Endothelial cell of umbilical vein (primary cell): ENCODE measurements at regions not wholly inside any gene's neighbourhood (a gene's known extent, or its start where the extent isn't known, plus 50 kb on each side); places are given as distances from the start of the nearest gene placed in this dataset.

Experiments
- BruUV-seq: library from RNA; stranded (reverse); fragments of 400-500 nt; replicated peaks from 2 replicates; lab custom pipeline; 2021; lab: Mats Ljungman, UMichigan
- CTCF ChIA-PET: fragments of 300-600, 350-600 bp; sonication (Branson Sonifier 250); formaldehyde crosslinking; loops from one replicate; lab custom pipeline; 2021; ENCODE audit warnings: antibody characterized with exemption, inconsistent platforms; lab: Charles Lee
- POLR2A ChIA-PET: fragments of 300-600, 350-600 bp; sonication (Branson Sonifier 250); formaldehyde crosslinking; loops from one replicate; lab custom pipeline; 2021; ENCODE audit warnings: antibody characterized with exemption, inconsistent platforms; lab: Charles Lee
- DNase-seq: peaks from one replicate; pipeline ENCODE4 v3.0.0-alpha.2; 2011; ENCODE audit warnings: low read depth, low spot score
- FAIRE-seq: peaks from 2 replicates; lab custom pipeline; 2011; peaks lifted over from hg19 to GRCh38; lab: Jason Lieb, UNC
- H2AFZ ChIP-seq: 2 replicates; pipeline ENCODE4 v1.6.0; 2012; ENCODE audit warnings: low read depth, low read length, control low read depth, inconsistent platforms
- H3K27ac ChIP-seq: 2 replicates; pipeline ENCODE4 v1.5.1; 2011; ENCODE audit warnings: low read depth, mild to moderate bottlenecking, control low read depth, low read length, moderate library complexity; ENCODE audit not compliant: insufficient read depth
- H3K27me3 ChIP-seq, 2 experiments: 2 replicates each; pipeline versions ENCODE4 v1.6.0 to v1.6.1; 2011; ENCODE audit warnings: low read length in 2 of 2, mixed read lengths in 1 of 2; ENCODE audit not compliant: control insufficient read depth in 2 of 2, insufficient read depth in 2 of 2
- H3K36me3 ChIP-seq, 2 experiments: 2 replicates in 1 of 2; 3 replicates in 1 of 2; pipeline ENCODE4 v1.5.1; 2011; ENCODE audit warnings: low read length in 2 of 2, mild to moderate bottlenecking in 1 of 2, moderate library complexity in 1 of 2; ENCODE audit not compliant: control insufficient read depth in 2 of 2, insufficient read depth in 2 of 2; ENCODE audit errors: extremely low read depth in 1 of 2
- H3K4me1 ChIP-seq: 3 replicates; pipeline ENCODE4 v1.5.1; 2011; ENCODE audit warnings: mild to moderate bottlenecking, low read length; ENCODE audit not compliant: control insufficient read depth, insufficient read depth; ENCODE audit errors: extremely low read depth
- H3K4me2 ChIP-seq: 2 replicates; pipeline ENCODE4 v1.6.1; 2011; ENCODE audit warnings: low read length, control low read depth, mixed read lengths; ENCODE audit not compliant: insufficient read depth
- H3K4me3 ChIP-seq, 3 experiments: fragments of 200-600 bp in 1 of 3; sonication (generic), shearing (Covaris generic) in 1 of 3; replicated peaks in 1 of 3; 2 replicates each; pipeline ENCODE4 v1.5.1; 2011 to 2016; ENCODE audit warnings: control low read depth in 3 of 3, low read length in 3 of 3, mild to moderate bottlenecking in 2 of 3, inconsistent platforms in 1 of 3, low read depth in 1 of 3, moderate library complexity in 1 of 3; ENCODE audit not compliant: insufficient read depth in 1 of 3
- H3K79me2 ChIP-seq: 2 replicates; pipeline ENCODE4 v1.6.0; 2012; ENCODE audit warnings: low read length, inconsistent platforms; ENCODE audit not compliant: control insufficient read depth, insufficient read depth
- H3K9ac ChIP-seq: replicated peaks from 2 replicates; pipeline ENCODE3; 2011; ENCODE audit warnings: low read length, control low read depth; ENCODE audit not compliant: insufficient read depth; ENCODE audit errors: extremely low read depth
- H3K9me1 ChIP-seq: replicated peaks from 3 replicates; pipeline ENCODE4 v1.6.0; 2011; ENCODE audit warnings: mild to moderate bottlenecking, low read length; ENCODE audit not compliant: control insufficient read depth, insufficient read depth; ENCODE audit errors: extremely low read depth
- H3K9me3 ChIP-seq: replicated peaks from 2 replicates; pipeline ENCODE4 v1.5.1; 2012; ENCODE audit warnings: low read length, inconsistent platforms; ENCODE audit not compliant: control insufficient read depth, insufficient read depth
- H4K20me1 ChIP-seq: replicated peaks from 2 replicates; pipeline ENCODE3; 2011; ENCODE audit warnings: mild to moderate bottlenecking, low read length; ENCODE audit not compliant: control insufficient read depth, insufficient read depth; ENCODE audit errors: extremely low read depth
- CTCF ChIP-seq, 2 donors: IDR thresholded peaks; 1 replicate in 1 of 2; 2 replicates in 1 of 2; pipeline ENCODE4 v1.5.1; 2011; ENCODE audit warnings: low read length in 2 of 2, mild to moderate bottlenecking in 2 of 2, moderate library complexity in 2 of 2, control low read depth in 1 of 2, inconsistent platforms in 1 of 2, low read depth in 1 of 2; ENCODE audit not compliant: insufficient read depth in 1 of 2; ENCODE audit errors: extremely low read depth in 1 of 2
- EZH2 ChIP-seq: IDR thresholded peaks from 2 replicates; pipeline ENCODE4 v1.6.1; 2012; ENCODE audit warnings: borderline replicate concordance, low read depth, mild to moderate bottlenecking, moderate library complexity, low read length, inconsistent platforms; ENCODE audit not compliant: severe bottlenecking
- FOS ChIP-seq: IDR thresholded peaks from 2 replicates; pipeline ENCODE4 v1.6.1; 2011; ENCODE audit warnings: mild to moderate bottlenecking, low read length, moderate library complexity, borderline replicate concordance; ENCODE audit not compliant: insufficient read depth
- GATA2 ChIP-seq: IDR thresholded peaks from 2 replicates; pipeline ENCODE4 v1.7.0; 2011; ENCODE audit warnings: low read depth, mild to moderate bottlenecking, moderate library complexity, mixed read lengths, low read length; ENCODE audit not compliant: insufficient read length, insufficient read depth
- JUN ChIP-seq: IDR thresholded peaks from 2 replicates; pipeline ENCODE4 v1.6.1; 2011; ENCODE audit warnings: borderline replicate concordance, low read depth; ENCODE audit not compliant: insufficient read length, insufficient read depth
- MAX ChIP-seq: IDR thresholded peaks from 2 replicates; pipeline ENCODE4 v1.6.1; 2011; ENCODE audit not compliant: insufficient read depth, insufficient read length
- MYC ChIP-seq: IDR thresholded peaks from one replicate; pipeline ENCODE4 v1.6.1; 2011; ENCODE audit warnings: mild to moderate bottlenecking, low read depth, low read length
- POLR2A ChIP-seq: IDR thresholded peaks from 2 replicates; pipeline ENCODE4 v1.6.1; 2012; ENCODE audit warnings: low read depth, mild to moderate bottlenecking, control low read depth, low read length
- POLR2AphosphoS5 ChIP-seq: IDR thresholded peaks from 2 replicates; pipeline ENCODE4 v1.6.1; 2012; ENCODE audit warnings: low read depth, mild to moderate bottlenecking, control low read depth, low read length, moderate library complexity; ENCODE audit not compliant: insufficient read depth
- dilution Hi-C: fragments of 300-500 bp; cut with MboI; formaldehyde crosslinking; loops from one replicate; pipeline ENCODE4 v1.15.0; 2019; ENCODE audit warnings: low sequenced_read_pairs; ENCODE audit not compliant: extremely low pct_ligation_motif_present
- intact Hi-C: fragments of 100-400 bp; cut with micrococcal nuclease; formaldehyde crosslinking; loops from one replicate; pipeline ENCODE4 v1.10.0; 2022

GRCh38 chr22:22421392-22421791 lies 87.2 kb downstream of the ZNF280B start:
- Histone ChIP-seq H3K36me3 (no peaks in the 10 kb centered on the region), H3K27me3 (peaks cover 14 to 15% of the 10 kb centered on the region in 2 experiments), H3K4me3 (no peak overlapping the region), H4K20me1 (no peaks in the 10 kb centered on the region), H2AFZ (no peak overlapping the region), H3K27ac (no peak overlapping the region), H3K9me1 (no peaks in the 10 kb centered on the region), H3K4me1 (no peaks in the 10 kb centered on the region), H3K9ac (no peak overlapping the region), H3K4me2 (no peak overlapping the region), H3K79me2 (no peaks in the 10 kb centered on the region), H3K9me3 (no peaks in the 10 kb centered on the region)
- dilution Hi-C loops (no loop called here), intact Hi-C loops (loop anchor here (5.0 kb wide), 1 partner anchor 214 kb away; no protein-coding TSS in a partner anchor)
- no peak for TF ChIP-seq MYC
- no peak for TF ChIP-seq POLR2AphosphoS5
- TF ChIP-seq CTCF (IDR thresholded peaks at IDR 0.05; ENCODE audit: extremely low read depth in 1 of 2, insufficient read depth in 1 of 2, low read depth in 1 of 2, low read length in 2 of 2), result no peak
- TF ChIP-seq POLR2A, result no peak
- TF ChIP-seq FOS, result no peak
- TF ChIP-seq MAX, result no peak
- TF ChIP-seq EZH2, result no peak
- no peak for TF ChIP-seq GATA2
- no peak for TF ChIP-seq JUN
- CTCF ChIA-PET, result interaction anchor here (3.0 kb wide), 1 partner anchor 10 kb away, joined by 58 read pairs; no protein-coding TSS in a partner anchor
- no peak for FAIRE-seq
- no peak for DNase-seq
- no TSS peak for BruUV-seq
- POLR2A ChIA-PET, result no interaction called here
